Natural killer cell (primary cell): ENCODE measurements at regions not wholly inside any gene's neighbourhood (a gene's known extent, or its start where the extent isn't known, plus 50 kb on each side); places are given as distances from the start of the nearest gene placed in this dataset.

Source experiments
- ATAC-seq, 3 donors: fragments of 150-1000 bp in 2 of 3; fragments of 200-7000 bp in 1 of 3; cut with Tn5 transposase; 1 replicate in 1 of 3; 2 replicates in 2 of 3; pipeline ENCODE4 v1.10.0; 2021; ENCODE audit warnings: mild to moderate bottlenecking in 2 of 3, moderate library complexity in 2 of 3
- DNase-seq, 2 donors: peaks; one replicate each; pipeline versions ENCODE4 v3.0.0 to v3.0.0-alpha.2; 2013 to 2021; ENCODE audit warnings: mixed read lengths in 1 of 2
- H3K27ac ChIP-seq: one replicate; pipeline ENCODE4 v1.5.1; 2013; ENCODE audit warnings: mild to moderate bottlenecking, low read length
- H3K27me3 ChIP-seq: one replicate; pipeline ENCODE4 v1.6.1; 2013; ENCODE audit warnings: low read length; ENCODE audit not compliant: control insufficient read depth, insufficient read depth
- H3K36me3 ChIP-seq: one replicate; pipeline ENCODE4 v1.6.1; 2013; ENCODE audit warnings: low read length; ENCODE audit not compliant: control insufficient read depth, insufficient read depth
- H3K4me1 ChIP-seq: one replicate; pipeline ENCODE4 v1.6.1; 2013; ENCODE audit warnings: low read length; ENCODE audit not compliant: control insufficient read depth, insufficient read depth
- H3K4me3 ChIP-seq: one replicate; pipeline ENCODE4 v1.5.1; 2013; ENCODE audit warnings: low read length
- H3K9me3 ChIP-seq: one replicate; pipeline ENCODE4 v1.6.1; 2013; ENCODE audit warnings: low read length; ENCODE audit not compliant: control insufficient read depth, insufficient read depth
- H3K27ac Mint-ChIP-seq, 2 donors: one replicate each; pipeline ENCODE4 v1.8.0; 2022; ENCODE audit warnings: mild to moderate bottlenecking in 2 of 2, mixed read lengths in 2 of 2, moderate library complexity in 1 of 2
- H3K27me3 Mint-ChIP-seq, 2 donors: one replicate each; pipeline ENCODE4 v1.8.0; 2022; ENCODE audit warnings: low read depth in 2 of 2, mixed read lengths in 2 of 2
- H3K36me3 Mint-ChIP-seq: one replicate; pipeline ENCODE4 v1.8.0; 2022; ENCODE audit warnings: mixed read lengths
- H3K4me1 Mint-ChIP-seq, 2 donors: one replicate each; pipeline ENCODE4 v1.8.0; 2022; ENCODE audit warnings: mixed read lengths in 2 of 2
- H3K4me3 Mint-ChIP-seq: one replicate; pipeline ENCODE4 v1.8.0; 2022; ENCODE audit warnings: mild to moderate bottlenecking, moderate library complexity, mixed read lengths
- H3K9me3 Mint-ChIP-seq, 2 donors: one replicate each; pipeline ENCODE4 v1.8.0; 2022; ENCODE audit warnings: mixed read lengths in 2 of 2
- WGBS: methylation state at CpG from one replicate; pipeline ENCODE4 v1.1.7; 2013; ENCODE audit warnings: missing lambda C conversion rate; ENCODE audit not compliant: insufficient coverage; 5-methylcytosine and 5-hydroxymethylcytosine counted together
- intact Hi-C: fragments of 100-400 bp; cut with micrococcal nuclease; formaldehyde crosslinking; loops from one replicate; pipeline ENCODE4 v1.14.2; 2022
- TF ChIP-seq, protein P1 (sequence below): fragments of 200-600 bp; IDR thresholded peaks from one replicate; pipeline ENCODE4 v1.8.0; 2022; ENCODE audit warnings: antibody characterized with exemption

GRCh38 chr6:95249661-95250060 lies 327.7 kb upstream of the MANEA start:
- intact Hi-C loops: no loop called here
- no peak overlapping the region for H3K4me3 ChIP-seq
- ATAC-seq: no peak
- H3K36me3 ChIP-seq: no peaks in the 10 kb centered on the region
- Mint-ChIP-seq H3K4me1 (no peaks in the 10 kb centered on the region), H3K27me3 (no peaks in the 10 kb centered on the region), H3K36me3 (no peaks in the 10 kb centered on the region), H3K9me3 (peaks cover 2 to 3% of the 10 kb centered on the region in 2 donors), H3K4me3 (no peak overlapping the region), H3K27ac (no peak overlapping the region)
- H3K9me3 ChIP-seq: no peaks in the 10 kb centered on the region
- WGBS: 75% methylated on average over 2 of the region's 2 CpGs
- TF ChIP-seq, protein P1, sequence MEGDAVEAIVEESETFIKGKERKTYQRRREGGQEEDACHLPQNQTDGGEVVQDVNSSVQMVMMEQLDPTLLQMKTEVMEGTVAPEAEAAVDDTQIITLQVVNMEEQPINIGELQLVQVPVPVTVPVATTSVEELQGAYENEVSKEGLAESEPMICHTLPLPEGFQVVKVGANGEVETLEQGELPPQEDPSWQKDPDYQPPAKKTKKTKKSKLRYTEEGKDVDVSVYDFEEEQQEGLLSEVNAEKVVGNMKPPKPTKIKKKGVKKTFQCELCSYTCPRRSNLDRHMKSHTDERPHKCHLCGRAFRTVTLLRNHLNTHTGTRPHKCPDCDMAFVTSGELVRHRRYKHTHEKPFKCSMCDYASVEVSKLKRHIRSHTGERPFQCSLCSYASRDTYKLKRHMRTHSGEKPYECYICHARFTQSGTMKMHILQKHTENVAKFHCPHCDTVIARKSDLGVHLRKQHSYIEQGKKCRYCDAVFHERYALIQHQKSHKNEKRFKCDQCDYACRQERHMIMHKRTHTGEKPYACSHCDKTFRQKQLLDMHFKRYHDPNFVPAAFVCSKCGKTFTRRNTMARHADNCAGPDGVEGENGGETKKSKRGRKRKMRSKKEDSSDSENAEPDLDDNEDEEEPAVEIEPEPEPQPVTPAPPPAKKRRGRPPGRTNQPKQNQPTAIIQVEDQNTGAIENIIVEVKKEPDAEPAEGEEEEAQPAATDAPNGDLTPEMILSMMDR: no peak
- no peak for DNase-seq
- H3K4me1 ChIP-seq: no peaks in the 10 kb centered on the region
- H3K27ac ChIP-seq: no peak overlapping the region
- H3K27me3 ChIP-seq: no peaks in the 10 kb centered on the region

DNA sequence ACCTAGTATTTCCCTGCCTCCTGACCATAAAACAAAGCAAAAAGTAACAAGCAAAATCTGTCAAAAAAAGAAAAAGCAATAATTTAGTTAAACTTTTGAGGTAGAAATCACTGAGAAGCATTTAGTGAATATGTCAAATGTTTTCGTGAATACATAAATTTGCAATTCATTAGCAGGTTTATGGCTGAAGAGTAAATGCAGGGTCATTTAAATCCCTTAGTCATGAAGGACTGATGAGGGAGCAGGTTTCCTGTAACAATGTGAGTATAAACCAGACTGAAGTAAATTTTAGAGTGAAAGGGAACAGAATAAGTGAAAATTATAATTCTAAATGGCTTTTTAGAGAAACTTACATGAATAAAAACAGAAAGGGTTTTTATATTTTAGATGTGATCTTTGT lies 313.5 kb upstream of the MANEA start:
- Mint-ChIP-seq H3K27ac (no peak overlapping the region), H3K36me3 (no peaks in the 10 kb centered on the region), H3K27me3 (no peaks in the 10 kb centered on the region), H3K9me3 (peaks cover 8 to 9% of the 10 kb centered on the region in 2 donors), H3K4me3 (no peak overlapping the region), H3K4me1 (no peaks in the 10 kb centered on the region)
- TF ChIP-seq, protein P1: no peak
- H3K9me3 ChIP-seq: no peaks in the 10 kb centered on the region
- H3K36me3 ChIP-seq: no peaks in the 10 kb centered on the region
- no peak for ATAC-seq
- no peaks in the 10 kb centered on the region for H3K4me1 ChIP-seq
- H3K4me3 ChIP-seq: no peak overlapping the region
- 0% methylated on average over 1 of the region's 1 CpG for WGBS
- intact Hi-C loops: no loop called here
- H3K27me3 ChIP-seq: no peaks in the 10 kb centered on the region
- no peak for DNase-seq
- no peak overlapping the region for H3K27ac ChIP-seq

DNA sequence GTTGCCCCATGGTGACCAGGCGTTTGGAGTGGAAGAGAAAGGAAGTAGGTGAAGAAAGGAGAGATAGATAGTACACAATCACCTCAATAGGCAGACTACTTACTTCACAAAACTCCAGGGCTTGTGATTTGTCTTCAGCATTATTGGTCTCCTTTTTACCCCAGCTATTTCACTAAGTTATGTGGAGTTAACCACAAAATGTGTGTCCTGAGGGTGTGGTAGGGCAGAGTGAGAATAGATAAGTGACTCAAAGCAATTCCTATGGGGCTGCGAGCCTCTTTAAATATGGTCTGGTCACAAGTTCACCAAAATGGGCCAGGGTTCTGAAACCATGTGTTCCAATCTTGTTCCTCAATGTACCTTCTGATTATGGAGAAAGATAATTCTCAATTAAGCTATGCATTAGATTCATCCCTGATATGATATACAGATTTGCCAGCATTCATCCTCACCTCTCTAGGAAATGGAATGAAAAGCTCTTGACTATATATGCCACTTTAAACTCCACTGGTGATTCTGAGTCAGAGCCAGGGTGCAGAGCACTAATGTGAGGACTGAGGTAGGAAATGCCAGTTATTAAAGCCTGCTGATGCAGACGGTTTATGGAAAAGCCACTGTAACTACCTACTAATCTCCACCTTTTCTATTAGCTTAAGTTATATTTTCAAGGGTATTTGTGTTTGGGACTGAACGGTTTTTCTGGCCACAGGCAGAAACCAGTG lies 310.6 kb upstream of the MANEA start:
- Histone ChIP-seq H3K27ac (no peak overlapping the region), H3K4me1 (no peaks in the 10 kb centered on the region), H3K4me3 (no peak overlapping the region), H3K27me3 (no peaks in the 10 kb centered on the region), H3K9me3 (no peaks in the 10 kb centered on the region), H3K36me3 (no peaks in the 10 kb centered on the region)
- Mint-ChIP-seq H3K4me1 (no peaks in the 10 kb centered on the region), H3K27ac (no peak overlapping the region), H3K9me3 (peaks cover 6 to 7% of the 10 kb centered on the region in 2 donors), H3K27me3 (no peaks in the 10 kb centered on the region), H3K36me3 (no peaks in the 10 kb centered on the region), H3K4me3 (no peak overlapping the region)
- DNase-seq (no peak), ATAC-seq (no peak)
- intact Hi-C loops: no loop called here
- WGBS: 75% methylated on average over 2 of the region's 4 CpGs
- TF ChIP-seq, protein P1: no peak

DNA sequence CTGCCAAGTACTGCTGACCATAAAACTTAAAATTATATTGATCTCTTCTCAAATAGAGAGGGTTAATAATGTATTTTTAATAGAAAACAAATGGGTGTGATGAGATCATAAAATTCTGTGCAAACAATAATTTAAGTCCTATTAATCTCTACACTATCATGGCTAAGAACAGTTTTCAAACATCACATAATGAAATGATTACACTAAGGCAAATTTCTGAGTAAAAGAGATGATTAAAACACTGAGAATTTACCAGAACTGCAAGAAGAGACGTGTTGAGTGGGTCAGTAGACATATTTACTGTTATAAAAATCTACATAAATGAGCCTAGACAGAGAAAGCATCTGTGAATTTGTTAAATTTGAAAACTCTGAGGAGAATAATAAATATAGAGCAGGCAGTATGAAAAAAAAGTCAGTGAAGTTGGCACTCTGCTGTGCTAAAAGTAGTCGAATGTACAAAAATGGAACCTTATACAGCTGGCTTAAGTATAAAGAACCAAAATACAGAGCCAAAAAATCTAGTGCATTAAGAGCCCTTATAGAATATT lies 302.6 kb upstream of the MANEA start:
- no peaks in the 10 kb centered on the region for H3K27me3 Mint-ChIP-seq
- no peak overlapping the region for H3K4me3 Mint-ChIP-seq
- Histone ChIP-seq H3K4me3 (no peak overlapping the region), H3K36me3 (no peaks in the 10 kb centered on the region), H3K4me1 (no peaks in the 10 kb centered on the region), H3K27me3 (no peaks in the 10 kb centered on the region), H3K27ac (no peak overlapping the region), H3K9me3 (no peaks in the 10 kb centered on the region)
- H3K36me3 Mint-ChIP-seq: no peaks in the 10 kb centered on the region
- peaks cover 2 to 10% of the 10 kb centered on the region in 2 donors for H3K9me3 Mint-ChIP-seq
- H3K27ac Mint-ChIP-seq: no peak overlapping the region
- ATAC-seq: no peak
- no peak for DNase-seq
- TF ChIP-seq, protein P1: no peak
- H3K4me1 Mint-ChIP-seq: no peaks in the 10 kb centered on the region
- 60% methylated on average over 2 of the region's 2 CpGs for WGBS
- intact Hi-C loops: no loop called here
